NCI-H2196 (cell line): ENCODE measurements at regions not wholly inside any gene's neighbourhood (a gene's known extent, or its start where the extent isn't known, plus 50 kb on each side); places are given as distances from the start of the nearest gene placed in this dataset.
A peak's percentile ranks its signal among the peaks of the same experiment; 100 is the strongest.

Source experiments
- DNase-seq: peaks from one replicate; lab custom pipeline; 2025; ENCODE audit not compliant: unreplicated experiment; lab: John Stamatoyannopoulos, UW

GRCh38 chr12:94755598-94755997 lies 105.2 kb upstream of the TMCC3 start:
- no peak for DNase-seq

GRCh38 chr12:94754653-94755052 lies 104.3 kb upstream of the TMCC3 start:
- no peak for DNase-seq

GRCh38 chr12:94753036-94753679 lies 102.8 kb upstream of the TMCC3 start:
- DNase-seq: peak; percentile 19

- DNase-seq: no peak
Measured at GRCh38 chr12:94750864-94751263, 100.5 kb upstream of the TMCC3 start.

GRCh38 chr12:94749890-94750289 lies 99.5 kb upstream of the TMCC3 start:
- DNase-seq: no peak

GRCh38 chr12:94749455-94749854 lies 99.1 kb upstream of the TMCC3 start:
- no peak for DNase-seq

GRCh38 chr12:94748726-94749421 lies 98.5 kb upstream of the TMCC3 start:
- DNase-seq: no peak

- no peak for DNase-seq
Measured at GRCh38 chr12:94745562-94745961, 95.2 kb upstream of the TMCC3 start.

GRCh38 chr12:94743174-94743573 lies 92.8 kb upstream of the TMCC3 start:
- DNase-seq: no peak

GRCh38 chr12:94740601-94741362 lies 90.4 kb upstream of the TMCC3 start:
- no peak for DNase-seq

- DNase-seq: no peak
Measured at GRCh38 chr12:94736820-94737219, 86.5 kb upstream of the TMCC3 start.

GRCh38 chr12:94736004-94736403 lies 85.6 kb upstream of the TMCC3 start:
- DNase-seq: no peak

- no peak for DNase-seq
Measured at GRCh38 chr12:94733727-94734126, 83.4 kb upstream of the TMCC3 start.

- DNase-seq: no peak
Measured at GRCh38 chr12:94732367-94732990, 82.1 kb upstream of the TMCC3 start.

GRCh38 chr12:94731733-94732360 lies 81.5 kb upstream of the TMCC3 start:
- DNase-seq: no peak

- no peak for DNase-seq
Measured at GRCh38 chr12:94730847-94731246, 80.5 kb upstream of the TMCC3 start.

- DNase-seq: no peak
Measured at GRCh38 chr12:94726236-94726835, 76.0 kb upstream of the TMCC3 start.

GRCh38 chr12:94725375-94726168 lies 75.2 kb upstream of the TMCC3 start:
- DNase-seq: no peak

- DNase-seq: no peak
Measured at GRCh38 chr12:94722664-94723063, 72.3 kb upstream of the TMCC3 start.

GRCh38 chr12:94721173-94721572 lies 70.8 kb upstream of the TMCC3 start:
- no peak for DNase-seq
